Right lobe of liver (tissue), 4 donors: ENCODE measurements at regions not wholly inside any gene's neighbourhood (a gene's known extent, or its start where the extent isn't known, plus 50 kb on each side); places are given as distances from the start of the nearest gene placed in this dataset.

Source experiments
- POLR2A ChIP-seq: fragments of 450-650 bp; IDR thresholded peaks from one replicate; pipeline ENCODE4 v1.6.1; 2017; ENCODE audit warnings: antibody characterized with exemption, mild to moderate bottlenecking
- TF ChIP-seq, protein P1 (sequence below), 4 donors: fragments of 200-600 bp in 3 of 4; fragments of 450-650 bp in 1 of 4; IDR thresholded peaks; one replicate each; pipeline versions ENCODE4 v1.5.1 to v1.8.0; 2016 to 2022; ENCODE audit warnings: antibody characterized with exemption in 4 of 4, mild to moderate bottlenecking in 2 of 4
- donor health status: DM: no; HTN: no; CAD: no.
- donor health status: DM: no; HTN: no; CAD: no.
- donor health status: DM: no; HTN: yes; CAD: no.

- TF ChIP-seq, protein P1, sequence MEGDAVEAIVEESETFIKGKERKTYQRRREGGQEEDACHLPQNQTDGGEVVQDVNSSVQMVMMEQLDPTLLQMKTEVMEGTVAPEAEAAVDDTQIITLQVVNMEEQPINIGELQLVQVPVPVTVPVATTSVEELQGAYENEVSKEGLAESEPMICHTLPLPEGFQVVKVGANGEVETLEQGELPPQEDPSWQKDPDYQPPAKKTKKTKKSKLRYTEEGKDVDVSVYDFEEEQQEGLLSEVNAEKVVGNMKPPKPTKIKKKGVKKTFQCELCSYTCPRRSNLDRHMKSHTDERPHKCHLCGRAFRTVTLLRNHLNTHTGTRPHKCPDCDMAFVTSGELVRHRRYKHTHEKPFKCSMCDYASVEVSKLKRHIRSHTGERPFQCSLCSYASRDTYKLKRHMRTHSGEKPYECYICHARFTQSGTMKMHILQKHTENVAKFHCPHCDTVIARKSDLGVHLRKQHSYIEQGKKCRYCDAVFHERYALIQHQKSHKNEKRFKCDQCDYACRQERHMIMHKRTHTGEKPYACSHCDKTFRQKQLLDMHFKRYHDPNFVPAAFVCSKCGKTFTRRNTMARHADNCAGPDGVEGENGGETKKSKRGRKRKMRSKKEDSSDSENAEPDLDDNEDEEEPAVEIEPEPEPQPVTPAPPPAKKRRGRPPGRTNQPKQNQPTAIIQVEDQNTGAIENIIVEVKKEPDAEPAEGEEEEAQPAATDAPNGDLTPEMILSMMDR (IDR thresholded peaks at IDR 0.05): no peak
- TF ChIP-seq POLR2A: no peak
Observed at GRCh38 chr13:30082391-30082790, 225.0 kb downstream of the KATNAL1 start.
